Testis (tissue), 2 donors: ENCODE measurements at regions not wholly inside any gene's neighbourhood (a gene's known extent, or its start where the extent isn't known, plus 50 kb on each side); places are given as distances from the start of the nearest gene placed in this dataset.
A peak's percentile ranks its signal among the peaks of the same experiment; 100 is the strongest.

Experiments used
- DNase-seq: peaks from one replicate; pipeline ENCODE4 v3.0.0-alpha.2; 2019
- H3K27ac ChIP-seq, 2 donors: fragments of 200-600 bp; sonication (generic); one replicate each; pipeline ENCODE4 v1.5.1; 2019
- H3K27me3 ChIP-seq: fragments of 200-600 bp; sonication (generic); one replicate; pipeline ENCODE4 v1.5.1; 2019
- H3K36me3 ChIP-seq: fragments of 200-600 bp; sonication (generic); one replicate; pipeline ENCODE4 v1.5.1; 2017; ENCODE audit warnings: low read depth; ENCODE audit errors: missing control alignments
- H3K4me1 ChIP-seq: fragments of 200-600 bp; sonication (generic); one replicate; pipeline ENCODE4 v1.5.1; 2019
- H3K4me3 ChIP-seq, 2 donors: fragments of 200-600 bp; sonication (generic); one replicate each; pipeline ENCODE4 v1.5.1; 2017 to 2019
- H3K9me3 ChIP-seq: fragments of 200-600 bp; sonication (generic); one replicate; pipeline ENCODE4 v1.5.1; 2017
- CTCF ChIP-seq, 3 experiments: fragments of 450-650 bp in 2 of 3; fragments of 200-600 bp in 1 of 3; sonication (generic) in 1 of 3; IDR thresholded peaks; one replicate each; pipeline ENCODE4 v1.5.1; 2016 to 2019; ENCODE audit warnings: antibody characterized with exemption in 3 of 3, mild to moderate bottlenecking in 2 of 3, moderate library complexity in 1 of 3
- POLR2A ChIP-seq: fragments of 450-650 bp; IDR thresholded peaks from one replicate; pipeline ENCODE4 v1.6.1; 2017; ENCODE audit warnings: antibody characterized with exemption, mild to moderate bottlenecking, moderate library complexity
- WGBS, 2 donors: methylation state at CpG; one replicate each; pipeline ENCODE4 v1.1.5; 2018; 5-methylcytosine and 5-hydroxymethylcytosine counted together
- intact Hi-C: fragments of 100-400 bp; cut with DNase I; formaldehyde crosslinking; loops from one replicate; pipeline ENCODE4 v1.15.1; 2023; ENCODE audit warnings: low total_unique reads

DNA sequence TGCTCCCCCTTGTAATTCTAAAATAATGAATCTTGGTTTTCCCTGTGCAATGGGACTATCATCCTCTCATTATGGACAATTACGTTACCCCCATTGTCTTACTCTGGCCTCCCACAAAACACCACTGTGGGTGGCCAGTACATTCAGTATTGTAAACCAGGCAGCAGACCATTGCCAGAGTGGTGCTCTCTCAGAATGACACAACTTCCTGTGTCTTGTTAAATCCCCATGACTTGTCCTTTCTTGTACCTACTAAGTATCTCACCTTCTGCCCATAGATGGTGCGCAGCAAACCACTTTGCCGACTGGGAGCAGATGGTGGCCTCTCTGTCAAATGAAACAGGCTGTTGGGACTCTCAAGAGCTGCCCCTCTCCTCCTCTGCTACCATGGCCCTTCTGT lies 287.1 kb upstream of the RAG2 start:
- WGBS, 2 donors = 95 to 98% methylated on average over 3 of the region's 3 CpGs

GRCh38 chr11:36878737-36879136 lies 280.7 kb upstream of the RAG2 start:
- DNase-seq = no peak
- intact Hi-C loops = no loop called here
- TF ChIP-seq POLR2A (no peak), CTCF (IDR thresholded peaks at IDR 0.05) (no peak)

More for the DNA sequence above, 287.1 kb upstream of the RAG2 start:
- Histone ChIP-seq H3K27me3 (no peaks in the 10 kb centered on the region), H3K36me3 (no peaks in the 10 kb centered on the region), H3K9me3 (no peaks in the 10 kb centered on the region), H3K4me3 (no peak overlapping the region), H3K27ac (no peak overlapping the region), H3K4me1 (no peaks in the 10 kb centered on the region)
- no peak for TF ChIP-seq POLR2A
- TF ChIP-seq CTCF (IDR thresholded peaks at IDR 0.05) = no peak
- no peak for DNase-seq
- intact Hi-C loops = no loop called here

GRCh38 chr11:36877149-36877548 lies 279.1 kb upstream of the RAG2 start:
- H3K4me3 ChIP-seq = no peak overlapping the region
- intact Hi-C loops = no loop called here
- no peaks in the 10 kb centered on the region for H3K4me1 ChIP-seq
- TF ChIP-seq CTCF (IDR thresholded peaks at IDR 0.05) (no peak), POLR2A (no peak)
- no peaks in the 10 kb centered on the region for H3K9me3 ChIP-seq
- no peak for DNase-seq
- no peaks in the 10 kb centered on the region for H3K27me3 ChIP-seq
- H3K36me3 ChIP-seq = no peaks in the 10 kb centered on the region
- no peak overlapping the region for H3K27ac ChIP-seq

More at GRCh38 chr11:36878737-36879136, 280.7 kb upstream of the RAG2 start:
- Histone ChIP-seq H3K27ac (no peak overlapping the region), H3K27me3 (no peaks in the 10 kb centered on the region), H3K9me3 (no peaks in the 10 kb centered on the region), H3K4me3 (no peak overlapping the region), H3K4me1 (no peaks in the 10 kb centered on the region), H3K36me3 (no peaks in the 10 kb centered on the region)
- WGBS, 2 donors = 89 to 95% methylated on average over 1 of the region's 1 CpG

- Histone ChIP-seq H3K27ac (no peak overlapping the region), H3K36me3 (no peaks in the 10 kb centered on the region), H3K9me3 (no peaks in the 10 kb centered on the region), H3K27me3 (no peaks in the 10 kb centered on the region), H3K4me3 (peak overlapping the region in 1 of 2 donors; percentile 13), H3K4me1 (no peaks in the 10 kb centered on the region)
- TF ChIP-seq POLR2A = no peak
- TF ChIP-seq CTCF (IDR thresholded peaks at IDR 0.05) = no peak
- no peak for DNase-seq
- WGBS, 2 donors = 38 to 55% methylated on average over 1 of the region's 1 CpG
- intact Hi-C loops = no loop called here
These were observed 278.2 kb upstream of the RAG2 start for GRCh38 chr11:36876266-36876665.

DNA sequence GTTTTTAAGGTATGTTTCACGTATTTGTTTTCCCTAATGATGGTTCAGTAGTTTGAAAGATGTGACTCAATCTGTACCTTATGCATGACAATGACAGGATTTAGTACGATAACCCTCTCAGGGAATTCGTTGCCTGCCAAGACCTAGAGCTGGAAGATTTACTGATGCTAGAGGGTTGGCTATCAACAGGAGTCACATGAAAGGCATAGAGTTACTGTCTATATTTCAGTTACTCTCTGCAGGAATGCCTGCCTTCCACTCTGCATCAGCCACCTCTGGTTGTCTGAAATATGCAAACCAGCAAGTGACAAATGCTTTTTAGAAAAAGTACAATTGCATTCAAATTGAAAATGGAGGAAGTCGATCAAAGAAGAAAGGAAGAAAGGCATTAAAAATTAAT lies 276.3 kb upstream of the RAG2 start:
- TF ChIP-seq POLR2A (no peak), CTCF (IDR thresholded peaks at IDR 0.05) (no peak)
- no peaks in the 10 kb centered on the region for H3K9me3 ChIP-seq
- no peaks in the 10 kb centered on the region for H3K36me3 ChIP-seq
- H3K27ac ChIP-seq = no peak overlapping the region
- no peaks in the 10 kb centered on the region for H3K4me1 ChIP-seq
- WGBS, 2 donors = 56 to 64% methylated on average over 4 of the region's 4 CpGs
- no peak for DNase-seq
- intact Hi-C loops = no loop called here
- H3K4me3 ChIP-seq = no peak overlapping the region
- H3K27me3 ChIP-seq = no peaks in the 10 kb centered on the region
